Pancreas (tissue), 10 donors: ENCODE measurements at regions not wholly inside any gene's neighbourhood (a gene's known extent, or its start where the extent isn't known, plus 50 kb on each side); places are given as distances from the start of the nearest gene placed in this dataset.

ENCODE experiments used
- ATAC-seq, 4 donors: fragments of 200-7000 bp; cut with Tn5 transposase; one replicate each; pipeline versions ENCODE4 v1.8.0 to v1.9.1; 2020; ENCODE audit warnings: mild to moderate bottlenecking in 4 of 4, moderate library complexity in 4 of 4
- DNase-seq, 6 donors: peaks; one replicate each; pipeline ENCODE4 v3.0.0-alpha.2; 2020
- FAIRE-seq: peaks from 2 replicates; lab custom pipeline; 2012; peaks lifted over from hg19 to GRCh38; lab: Jason Lieb, UNC
- H3K27ac ChIP-seq, 4 donors: fragments of 200-600 bp; sonication (generic); 1 replicate in 3 of 4; 2 replicates in 1 of 4; pipeline versions ENCODE4 v1.5.0 to v1.8.0; 2020
- H3K27me3 ChIP-seq, 4 donors: fragments of 200-600 bp; one replicate each; pipeline ENCODE4 v1.8.0; 2021
- H3K36me3 ChIP-seq, 3 donors: fragments of 200-600 bp; sonication (generic) in 1 of 3; one replicate each; pipeline versions ENCODE4 v1.5.0 to v1.8.0; 2020 to 2021
- H3K4me1 ChIP-seq, 3 donors: fragments of 200-600 bp; one replicate each; pipeline ENCODE4 v1.8.0; 2021
- H3K4me3 ChIP-seq, 4 donors: fragments of 200-600 bp; sonication (generic) in 2 of 4; one replicate each; pipeline versions ENCODE4 v1.5.0 to v1.8.0; 2020 to 2021
- H3K9me3 ChIP-seq, 4 donors: fragments of 200-600 bp; one replicate each; pipeline ENCODE4 v1.8.0; 2021
- WGBS, 2 donors: extraction: QIAGEN DNeasy Blood & Tissue Kit; methylation state at CpG; one replicate each; pipeline ENCODE4 v1.1.7; 2013; 5-methylcytosine and 5-hydroxymethylcytosine counted together
- intact Hi-C, 3 donors: fragments of 100-400 bp; cut with DNase I; formaldehyde crosslinking; loops; one replicate each; pipeline versions ENCODE4 v1.11.1 to v1.14.2; 2022
- TF ChIP-seq, protein P1 (sequence below), 4 donors: fragments of 200-600 bp; sonication (generic) in 3 of 4; IDR thresholded peaks; one replicate each; pipeline versions ENCODE4 v1.5.0 to v1.8.0; 2021; ENCODE audit warnings: antibody characterized with exemption in 4 of 4
- donor health status: healthy with polysubstance abuse.
- donor health status: DM: no; HTN: no; CAD: no; lungs with moderate emphysema.
- donor health status: DM: no; HTN: no; CAD: no.
- donor health status: control.
- donor health status: control.
- donor health status: Bipolar disorder and iron deficiency.
- donor health status: DM: yes; HTN: yes; CAD: no.
- donor health status: DM: no; HTN: no; CAD: no.
- donor health status: DM: no; HTN: no; CAD: no.
- donor health status: DM: yes; HTN: yes; CAD: no.

DNA sequence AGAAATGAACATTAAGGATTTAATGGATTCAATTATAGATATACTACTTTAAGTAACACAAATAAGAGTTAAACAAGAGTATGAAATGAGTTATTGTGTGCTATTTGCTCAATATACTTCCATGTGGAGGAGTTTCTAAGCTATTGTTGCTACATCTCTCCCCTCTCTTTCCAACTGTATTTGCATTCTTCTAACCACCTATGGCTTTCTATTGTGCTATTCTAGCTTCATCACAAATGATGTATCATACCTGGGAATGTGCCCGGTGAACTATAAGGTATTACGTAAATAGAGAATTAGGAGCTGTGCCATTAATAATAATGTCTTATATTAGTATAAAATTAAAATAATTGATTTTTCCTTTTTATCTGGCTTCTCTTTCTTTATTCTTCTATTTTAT, 87.1 kb upstream of the PLEKHG7 start:
- Histone ChIP-seq H3K4me3 (no peak overlapping the region), H3K27ac (no peak overlapping the region), H3K9me3 (no peaks in the 10 kb centered on the region), H3K27me3 (no peaks in the 10 kb centered on the region), H3K4me1 (no peaks in the 10 kb centered on the region), H3K36me3 (no peaks in the 10 kb centered on the region)
- 85 to 89% methylated on average over 2 of the region's 2 CpGs for WGBS, 2 donors
- TF ChIP-seq, protein P1, sequence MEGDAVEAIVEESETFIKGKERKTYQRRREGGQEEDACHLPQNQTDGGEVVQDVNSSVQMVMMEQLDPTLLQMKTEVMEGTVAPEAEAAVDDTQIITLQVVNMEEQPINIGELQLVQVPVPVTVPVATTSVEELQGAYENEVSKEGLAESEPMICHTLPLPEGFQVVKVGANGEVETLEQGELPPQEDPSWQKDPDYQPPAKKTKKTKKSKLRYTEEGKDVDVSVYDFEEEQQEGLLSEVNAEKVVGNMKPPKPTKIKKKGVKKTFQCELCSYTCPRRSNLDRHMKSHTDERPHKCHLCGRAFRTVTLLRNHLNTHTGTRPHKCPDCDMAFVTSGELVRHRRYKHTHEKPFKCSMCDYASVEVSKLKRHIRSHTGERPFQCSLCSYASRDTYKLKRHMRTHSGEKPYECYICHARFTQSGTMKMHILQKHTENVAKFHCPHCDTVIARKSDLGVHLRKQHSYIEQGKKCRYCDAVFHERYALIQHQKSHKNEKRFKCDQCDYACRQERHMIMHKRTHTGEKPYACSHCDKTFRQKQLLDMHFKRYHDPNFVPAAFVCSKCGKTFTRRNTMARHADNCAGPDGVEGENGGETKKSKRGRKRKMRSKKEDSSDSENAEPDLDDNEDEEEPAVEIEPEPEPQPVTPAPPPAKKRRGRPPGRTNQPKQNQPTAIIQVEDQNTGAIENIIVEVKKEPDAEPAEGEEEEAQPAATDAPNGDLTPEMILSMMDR (IDR thresholded peaks at IDR 0.05), result no peak
- FAIRE-seq, result no peak
- intact Hi-C loops, result no loop called here
- ATAC-seq, result no peak
- no peak for DNase-seq

DNA sequence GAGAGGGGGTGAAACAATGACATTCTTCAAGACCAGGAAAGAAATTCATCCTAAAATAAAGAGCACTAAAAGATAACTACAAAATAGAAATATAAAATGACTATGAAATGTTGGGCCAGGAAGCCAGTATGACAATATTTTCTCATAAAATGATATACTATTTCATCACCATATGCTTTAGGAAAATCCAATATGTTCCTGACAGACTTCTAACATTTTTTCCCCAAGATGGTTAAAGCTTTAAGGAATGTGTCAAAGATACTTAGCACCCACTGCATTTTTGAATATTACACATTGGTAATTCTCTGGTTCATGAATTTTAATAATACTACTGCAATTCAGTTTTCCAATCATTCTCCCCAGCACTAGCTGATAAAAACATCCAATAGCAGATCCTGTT, 87.7 kb upstream of the PLEKHG7 start:
- intact Hi-C loops, result no loop called here
- TF ChIP-seq, protein P1 (IDR thresholded peaks at IDR 0.05), result no peak
- H3K4me1 ChIP-seq, result no peaks in the 10 kb centered on the region
- no peak overlapping the region for H3K27ac ChIP-seq
- no peaks in the 10 kb centered on the region for H3K9me3 ChIP-seq
- no peak for FAIRE-seq
- no peak overlapping the region for H3K4me3 ChIP-seq
- ATAC-seq, result no peak
- H3K36me3 ChIP-seq, result no peaks in the 10 kb centered on the region
- no peaks in the 10 kb centered on the region for H3K27me3 ChIP-seq
- no peak for DNase-seq

DNA sequence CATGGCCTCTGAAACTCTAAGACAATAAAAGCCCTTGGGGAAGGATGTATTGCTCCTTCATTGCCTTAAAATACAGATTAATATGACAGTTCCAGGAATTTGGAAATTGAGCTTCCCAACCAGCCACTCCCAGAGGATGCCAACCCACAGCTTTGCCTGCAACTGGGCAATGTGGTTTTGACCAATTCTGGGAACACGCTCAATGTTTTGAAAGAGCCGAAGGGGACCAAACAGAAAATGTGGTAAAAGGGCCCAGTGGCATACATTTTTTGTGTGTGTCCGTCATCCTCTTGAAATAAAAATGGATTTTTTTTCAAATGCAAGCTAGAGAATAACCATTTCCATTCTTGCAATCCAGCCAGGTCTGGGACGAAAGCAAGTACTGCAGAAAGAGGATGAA, 88.3 kb upstream of the PLEKHG7 start:
- no peaks in the 10 kb centered on the region for H3K27me3 ChIP-seq
- 81 to 89% methylated on average over 4 of the region's 4 CpGs for WGBS, 2 donors
- FAIRE-seq (no peak), ATAC-seq (no peak), DNase-seq (no peak)
- H3K36me3 ChIP-seq, result no peaks in the 10 kb centered on the region
- no peak overlapping the region for H3K27ac ChIP-seq
- no peak overlapping the region for H3K4me3 ChIP-seq
- no peaks in the 10 kb centered on the region for H3K9me3 ChIP-seq
- intact Hi-C loops, result no loop called here
- TF ChIP-seq, protein P1 (IDR thresholded peaks at IDR 0.05), result no peak
- H3K4me1 ChIP-seq, result no peaks in the 10 kb centered on the region

DNA sequence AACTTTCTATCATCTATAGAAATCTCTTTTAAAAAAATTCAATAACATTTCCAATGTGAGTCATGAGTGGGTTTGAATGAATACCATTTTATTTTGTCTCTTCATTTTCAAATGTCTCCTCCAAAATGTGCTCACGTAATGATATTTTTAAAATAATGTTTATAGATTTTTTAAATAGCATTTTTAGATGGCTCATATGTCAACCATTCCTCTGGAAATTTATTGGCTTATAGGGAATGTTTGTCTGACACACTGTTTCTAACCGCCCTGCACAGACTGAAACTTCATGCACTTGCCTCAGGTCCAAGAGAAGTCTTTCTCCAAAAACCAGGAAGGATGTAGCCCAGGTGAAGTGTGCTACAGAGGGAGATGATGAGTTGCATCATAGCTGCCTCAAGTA, 88.8 kb upstream of the PLEKHG7 start:
- no peak overlapping the region for H3K27ac ChIP-seq
- no peaks in the 10 kb centered on the region for H3K36me3 ChIP-seq
- no peaks in the 10 kb centered on the region for H3K27me3 ChIP-seq
- FAIRE-seq (no peak), DNase-seq (no peak), ATAC-seq (no peak)
- WGBS, 2 donors, result 79 to 80% methylated on average over 2 of the region's 2 CpGs
- no peaks in the 10 kb centered on the region for H3K4me1 ChIP-seq
- H3K4me3 ChIP-seq, result no peak overlapping the region
- TF ChIP-seq, protein P1 (IDR thresholded peaks at IDR 0.05), result no peak
- H3K9me3 ChIP-seq, result no peaks in the 10 kb centered on the region
- intact Hi-C loops, result no loop called here

DNA sequence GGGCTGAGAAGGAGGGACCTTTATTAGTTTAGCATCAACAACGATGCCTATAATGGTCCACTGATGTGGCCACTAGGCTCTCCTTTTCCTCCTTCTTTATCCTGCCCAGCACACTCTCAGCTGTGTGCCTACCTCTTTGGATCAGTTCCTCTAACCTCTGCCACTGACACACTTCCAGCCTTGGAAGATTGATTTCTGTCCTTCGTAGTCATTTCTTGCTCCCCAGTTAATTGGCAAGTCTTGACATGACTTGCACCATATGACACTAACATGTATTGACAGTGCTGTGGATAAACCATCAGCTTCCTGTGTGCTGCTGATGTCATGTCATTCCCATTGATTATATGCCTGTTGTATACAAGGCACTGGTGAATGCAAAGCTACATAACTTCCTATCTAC, 90.2 kb upstream of the PLEKHG7 start:
- Histone ChIP-seq H3K27me3 (no peaks in the 10 kb centered on the region), H3K4me3 (no peak overlapping the region), H3K36me3 (no peaks in the 10 kb centered on the region), H3K27ac (no peak overlapping the region), H3K4me1 (no peaks in the 10 kb centered on the region), H3K9me3 (no peaks in the 10 kb centered on the region)
- WGBS, 2 donors, result 84 to 89% methylated on average over 2 of the region's 2 CpGs
- ATAC-seq (no peak), DNase-seq (no peak), FAIRE-seq (no peak)
- intact Hi-C loops, result no loop called here
- TF ChIP-seq, protein P1 (IDR thresholded peaks at IDR 0.05), result no peak
